ENCODE measurements at regions not wholly inside any gene's neighbourhood (a gene's known extent, or its start where the extent isn't known, plus 50 kb on each side); places are given as distances from the start of the nearest gene placed in this dataset.
A peak's percentile ranks its signal among the peaks of the same experiment; 100 is the strongest.

GRCh38 chr3:168988853-168989252, 674.7 kb downstream of the MECOM start (continued):
- TF ChIP-seq ZNF407 (CRISPR knock-in tag; IDR thresholded peaks at IDR 0.05; ENCODE audit: not compliant biosample characterization) (no peak), ZNF503 (CRISPR knock-in tag; IDR thresholded peaks at IDR 0.05) (no peak), ZFP37 (CRISPR knock-in tag; IDR thresholded peaks at IDR 0.05; ENCODE audit: borderline replicate concordance) (no peak), ZNF792 (CRISPR knock-in tag; IDR thresholded peaks at IDR 0.05) (no peak), ZSCAN9 (CRISPR knock-in tag; IDR thresholded peaks at IDR 0.05; ENCODE audit: borderline replicate concordance) (0 out of 2 replicates have a peak, but pooled peaks have one; percentile 37), ZNF615 (CRISPR knock-in tag; IDR thresholded peaks at IDR 0.05; ENCODE audit: borderline replicate concordance) (no peak), POGK (CRISPR knock-in tag; conservative IDR thresholded peaks at IDR 0.05) (no peak), ZXDC (CRISPR knock-in tag; IDR thresholded peaks at IDR 0.05) (no peak), ZNF431 (CRISPR knock-in tag; IDR thresholded peaks at IDR 0.05; ENCODE audit: borderline replicate concordance, low read depth) (no peak), EED (CRISPR knock-in tag; IDR thresholded peaks at IDR 0.05) (no peak), DZIP1 (CRISPR knock-in tag; IDR thresholded peaks at IDR 0.05) (no peak), ZNF577 (CRISPR knock-in tag; IDR thresholded peaks at IDR 0.05; ENCODE audit: borderline replicate concordance, low read depth) (no peak)
